Right atrium auricular region (tissue), 2 donors: ENCODE measurements at regions not wholly inside any gene's neighbourhood (a gene's known extent, or its start where the extent isn't known, plus 50 kb on each side); places are given as distances from the start of the nearest gene placed in this dataset.

Experiments used
- DNase-seq: peaks from one replicate; pipeline ENCODE4 v3.0.0-alpha.2; 2019; ENCODE audit warnings: low spot score
- H3K27ac ChIP-seq, 2 donors: fragments of 200-600 bp; sonication (generic); 1 replicate in 1 of 2; 2 replicates in 1 of 2; pipeline ENCODE4 v1.5.1; 2016 to 2019
- H3K27me3 ChIP-seq, 2 donors: fragments of 200-600 bp; sonication (generic); one replicate each; pipeline versions ENCODE4 v1.5.1 to v1.6.0; 2017 to 2019
- H3K36me3 ChIP-seq: fragments of 200-600 bp; sonication (generic); one replicate; pipeline ENCODE4 v1.5.1; 2016
- H3K4me1 ChIP-seq, 2 donors: fragments of 200-600 bp; sonication (generic); one replicate each; pipeline versions ENCODE4 v1.5.1 to v1.6.0; 2017 to 2019
- H3K4me3 ChIP-seq, 2 donors: fragments of 200-600 bp; sonication (generic); 1 replicate in 1 of 2; 2 replicates in 1 of 2; pipeline ENCODE4 v1.5.1; 2017 to 2019; ENCODE audit warnings: mild to moderate bottlenecking in 1 of 2, moderate library complexity in 1 of 2
- H3K9me3 ChIP-seq, 2 donors: fragments of 200-600 bp; sonication (generic); one replicate each; pipeline ENCODE4 v1.5.1; 2019
- TF ChIP-seq, protein P1 (sequence below), 2 donors: fragments of 200-600 bp; sonication (generic); IDR thresholded peaks; one replicate each; pipeline ENCODE4 v1.5.1; 2019; ENCODE audit warnings: antibody characterized with exemption in 2 of 2

DNA sequence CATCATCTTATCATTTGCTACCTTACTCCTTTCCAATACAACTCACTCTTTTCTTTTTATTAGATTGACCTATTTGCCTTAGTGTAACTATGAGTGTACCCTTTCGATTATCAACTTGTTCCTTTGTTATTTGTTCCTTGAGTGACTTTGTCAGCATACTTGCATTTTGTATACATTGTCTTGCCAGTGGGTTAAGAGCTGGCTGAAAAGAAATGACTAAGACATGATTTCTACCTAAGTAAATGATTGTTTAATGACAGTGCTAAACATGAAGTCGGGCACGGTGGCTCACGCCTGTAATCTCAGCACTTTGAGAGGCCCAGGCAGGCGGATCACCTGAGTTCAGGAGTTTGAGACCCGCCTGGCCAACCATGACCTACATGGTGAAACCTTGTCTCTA, 1042.3 kb downstream of the TBL1XR1 start:
- Histone ChIP-seq H3K9me3 (no peaks in the 10 kb centered on the region), H3K4me1 (no peaks in the 10 kb centered on the region), H3K36me3 (no peaks in the 10 kb centered on the region), H3K27me3 (no peaks in the 10 kb centered on the region), H3K27ac (no peak overlapping the region), H3K4me3 (no peak overlapping the region)
- DNase-seq: no peak
- TF ChIP-seq, protein P1, sequence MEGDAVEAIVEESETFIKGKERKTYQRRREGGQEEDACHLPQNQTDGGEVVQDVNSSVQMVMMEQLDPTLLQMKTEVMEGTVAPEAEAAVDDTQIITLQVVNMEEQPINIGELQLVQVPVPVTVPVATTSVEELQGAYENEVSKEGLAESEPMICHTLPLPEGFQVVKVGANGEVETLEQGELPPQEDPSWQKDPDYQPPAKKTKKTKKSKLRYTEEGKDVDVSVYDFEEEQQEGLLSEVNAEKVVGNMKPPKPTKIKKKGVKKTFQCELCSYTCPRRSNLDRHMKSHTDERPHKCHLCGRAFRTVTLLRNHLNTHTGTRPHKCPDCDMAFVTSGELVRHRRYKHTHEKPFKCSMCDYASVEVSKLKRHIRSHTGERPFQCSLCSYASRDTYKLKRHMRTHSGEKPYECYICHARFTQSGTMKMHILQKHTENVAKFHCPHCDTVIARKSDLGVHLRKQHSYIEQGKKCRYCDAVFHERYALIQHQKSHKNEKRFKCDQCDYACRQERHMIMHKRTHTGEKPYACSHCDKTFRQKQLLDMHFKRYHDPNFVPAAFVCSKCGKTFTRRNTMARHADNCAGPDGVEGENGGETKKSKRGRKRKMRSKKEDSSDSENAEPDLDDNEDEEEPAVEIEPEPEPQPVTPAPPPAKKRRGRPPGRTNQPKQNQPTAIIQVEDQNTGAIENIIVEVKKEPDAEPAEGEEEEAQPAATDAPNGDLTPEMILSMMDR (IDR thresholded peaks at IDR 0.05): no peak

DNA sequence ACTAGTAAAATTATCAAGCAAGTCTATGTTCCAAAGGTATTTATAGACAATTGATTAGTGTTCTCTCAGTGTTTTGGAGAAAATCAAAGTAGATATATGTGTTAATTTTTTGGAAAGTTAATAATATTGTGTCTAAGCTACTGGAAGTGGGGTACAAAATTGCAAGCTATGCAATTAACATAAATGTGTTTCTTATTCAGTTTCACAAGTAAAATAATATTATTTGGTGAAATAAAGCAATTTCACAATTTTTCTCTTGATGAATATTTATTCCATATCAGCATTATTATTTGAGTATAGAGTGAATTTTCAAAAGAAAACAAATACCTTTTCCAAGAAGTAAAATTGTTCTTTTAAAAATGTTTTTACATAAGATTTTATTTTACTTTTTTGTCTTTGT, 1047.7 kb downstream of the TBL1XR1 start:
- Histone ChIP-seq H3K27ac (no peak overlapping the region), H3K4me1 (no peaks in the 10 kb centered on the region), H3K27me3 (no peaks in the 10 kb centered on the region), H3K36me3 (no peaks in the 10 kb centered on the region), H3K4me3 (no peak overlapping the region), H3K9me3 (no peaks in the 10 kb centered on the region)
- TF ChIP-seq, protein P1 (IDR thresholded peaks at IDR 0.05): no peak
- DNase-seq: no peak

GRCh38 chr3:176147251-176147650, 1050.0 kb downstream of the TBL1XR1 start:
- H3K4me1 ChIP-seq: no peaks in the 10 kb centered on the region
- H3K27ac ChIP-seq: no peak overlapping the region

DNA sequence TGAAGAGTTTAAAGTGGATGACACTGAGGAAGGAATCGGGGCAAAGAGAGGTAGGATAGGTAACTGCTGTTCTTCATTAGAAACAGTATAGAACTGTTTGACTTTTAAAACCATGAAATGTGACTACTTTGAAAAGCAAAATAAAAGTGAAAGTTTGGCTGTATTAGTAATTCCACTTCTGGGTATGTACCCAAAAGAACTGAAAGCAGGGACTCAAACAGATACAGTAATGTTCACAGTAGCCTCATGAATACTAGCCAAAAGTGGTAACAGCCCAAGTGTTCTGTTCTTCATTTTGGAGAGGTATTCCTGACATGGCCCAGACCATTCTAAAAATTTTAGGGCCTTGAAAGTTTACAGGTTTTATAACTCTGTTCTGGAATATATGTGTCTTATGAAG, 1055.4 kb downstream of the TBL1XR1 start:
- Histone ChIP-seq H3K4me3 (no peak overlapping the region), H3K27me3 (no peaks in the 10 kb centered on the region), H3K4me1 (no peaks in the 10 kb centered on the region), H3K36me3 (no peaks in the 10 kb centered on the region), H3K9me3 (no peaks in the 10 kb centered on the region), H3K27ac (no peak overlapping the region)
- no peak for DNase-seq
- TF ChIP-seq, protein P1 (IDR thresholded peaks at IDR 0.05): no peak

More at GRCh38 chr3:176147251-176147650, 1050.0 kb downstream of the TBL1XR1 start:
- DNase-seq: no peak
- no peaks in the 10 kb centered on the region for H3K36me3 ChIP-seq
- TF ChIP-seq, protein P1 (IDR thresholded peaks at IDR 0.05): no peak
- no peaks in the 10 kb centered on the region for H3K27me3 ChIP-seq
- H3K9me3 ChIP-seq: no peaks in the 10 kb centered on the region
- H3K4me3 ChIP-seq: no peak overlapping the region

GRCh38 chr3:176120507-176120906, 1076.8 kb downstream of the TBL1XR1 start:
- peaks cover 0 to 10% of the 10 kb centered on the region in 2 donors for H3K9me3 ChIP-seq
- no peak for DNase-seq
- no peaks in the 10 kb centered on the region for H3K27me3 ChIP-seq
- H3K4me1 ChIP-seq: no peaks in the 10 kb centered on the region
- no peak overlapping the region for H3K4me3 ChIP-seq
- H3K36me3 ChIP-seq: no peaks in the 10 kb centered on the region
- no peak overlapping the region for H3K27ac ChIP-seq
- TF ChIP-seq, protein P1 (IDR thresholded peaks at IDR 0.05): no peak

- Histone ChIP-seq H3K27me3 (no peaks in the 10 kb centered on the region), H3K27ac (no peak overlapping the region), H3K36me3 (no peaks in the 10 kb centered on the region), H3K9me3 (peaks cover 0 to 3% of the 10 kb centered on the region in 2 donors), H3K4me3 (no peak overlapping the region), H3K4me1 (no peaks in the 10 kb centered on the region)
- TF ChIP-seq, protein P1 (IDR thresholded peaks at IDR 0.05): no peak
- no peak for DNase-seq
Observed at GRCh38 chr3:176119826-176120225, 1077.5 kb downstream of the TBL1XR1 start.
